Neural cell (in vitro differentiated cells): ENCODE measurements at regions not wholly inside any gene's neighbourhood (a gene's known extent, or its start where the extent isn't known, plus 50 kb on each side); places are given as distances from the start of the nearest gene placed in this dataset.

Experiments used
- CTCF ChIP-seq: fragments of 450-650 bp; IDR thresholded peaks from 2 replicates; pipeline ENCODE4 v1.5.1; 2014; ENCODE audit warnings: antibody characterized with exemption, mild to moderate bottlenecking, moderate library complexity; ENCODE audit not compliant: poor library complexity, severe bottlenecking
- EZH2 ChIP-seq: fragments of 200-600, 300-800 bp; shearing (Covaris generic), sonication (generic); IDR thresholded peaks from 2 replicates; pipeline ENCODE4 v1.6.1; 2014; ENCODE audit warnings: antibody characterized with exemption, low read length, borderline replicate concordance, mild to moderate bottlenecking; ENCODE audit not compliant: insufficient read depth, poor library complexity, severe bottlenecking
- MXI1 ChIP-seq: fragments of 450-650 bp; conservative IDR thresholded peaks from 2 replicates; pipeline ENCODE4 v1.6.1; 2014; ENCODE audit warnings: antibody characterized with exemption, mild to moderate bottlenecking; ENCODE audit not compliant: poor library complexity, severe bottlenecking
- REST ChIP-seq: IDR thresholded peaks from 2 replicates; pipeline ENCODE4 v1.6.1; 2012; ENCODE audit warnings: borderline replicate concordance
- SMC3 ChIP-seq: fragments of 450-650 bp; conservative IDR thresholded peaks from 2 replicates; pipeline ENCODE4 v1.6.1; 2014; ENCODE audit warnings: antibody characterized with exemption, mild to moderate bottlenecking, moderate library complexity; ENCODE audit not compliant: poor library complexity

- TF ChIP-seq CTCF (no peak), SMC3 (no peak), MXI1 (no peak), EZH2 (no peak), REST (no peak)
Measured at GRCh38 chr15:69625328-69625727, 172.7 kb downstream of the RPLP1 start.
